ENCODE measurements at regions not wholly inside any gene's neighbourhood (a gene's known extent, or its start where the extent isn't known, plus 50 kb on each side); places are given as distances from the start of the nearest gene placed in this dataset.

DNA sequence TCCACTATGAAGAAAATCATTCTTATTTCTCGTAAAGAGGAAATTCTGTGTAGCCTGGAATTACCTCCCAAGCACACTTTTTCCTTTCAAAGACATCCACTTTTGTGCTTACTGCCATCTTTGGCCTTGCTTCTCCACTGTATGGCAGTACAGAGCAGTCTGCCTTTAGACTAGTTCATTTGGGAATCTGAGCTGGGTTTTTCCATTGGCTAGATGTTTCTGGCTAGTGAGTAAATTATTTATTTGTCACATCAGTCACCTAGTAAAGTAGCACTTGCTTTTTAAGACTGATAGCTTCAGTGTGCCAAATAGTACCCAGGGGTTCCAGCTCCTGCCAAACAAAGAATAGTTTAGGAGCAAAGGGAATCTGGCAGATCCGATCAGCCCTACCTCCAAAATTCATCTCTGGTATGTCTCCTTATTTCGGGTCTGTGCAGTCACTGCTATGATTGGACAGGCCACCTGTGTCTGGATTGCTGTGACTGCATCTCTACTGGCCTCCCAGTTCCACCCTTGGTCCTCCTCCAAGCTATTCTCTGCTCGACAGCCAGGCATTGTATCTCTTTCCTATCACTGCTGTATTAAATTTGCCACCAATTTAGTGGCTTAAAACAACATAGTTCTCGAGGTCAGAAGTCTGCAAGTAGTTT is 97.6 kb downstream of the NUDT12 start:
- Histone ChIP-seq H3K4me3 (no peak overlapping the region), H3K36me3 (no peaks in the 10 kb centered on the region), H3K27ac (no peak overlapping the region), H3K9ac (ENCODE audit: low read depth in 2 of 2, low read length in 2 of 2) (no peak overlapping the region), H3K9me3 (no peaks in the 10 kb centered on the region), H3K27me3 (no peaks in the 10 kb centered on the region), H3K4me1 (no peaks in the 10 kb centered on the region)
- DNase-seq = no peak
- TF ChIP-seq, protein P1, sequence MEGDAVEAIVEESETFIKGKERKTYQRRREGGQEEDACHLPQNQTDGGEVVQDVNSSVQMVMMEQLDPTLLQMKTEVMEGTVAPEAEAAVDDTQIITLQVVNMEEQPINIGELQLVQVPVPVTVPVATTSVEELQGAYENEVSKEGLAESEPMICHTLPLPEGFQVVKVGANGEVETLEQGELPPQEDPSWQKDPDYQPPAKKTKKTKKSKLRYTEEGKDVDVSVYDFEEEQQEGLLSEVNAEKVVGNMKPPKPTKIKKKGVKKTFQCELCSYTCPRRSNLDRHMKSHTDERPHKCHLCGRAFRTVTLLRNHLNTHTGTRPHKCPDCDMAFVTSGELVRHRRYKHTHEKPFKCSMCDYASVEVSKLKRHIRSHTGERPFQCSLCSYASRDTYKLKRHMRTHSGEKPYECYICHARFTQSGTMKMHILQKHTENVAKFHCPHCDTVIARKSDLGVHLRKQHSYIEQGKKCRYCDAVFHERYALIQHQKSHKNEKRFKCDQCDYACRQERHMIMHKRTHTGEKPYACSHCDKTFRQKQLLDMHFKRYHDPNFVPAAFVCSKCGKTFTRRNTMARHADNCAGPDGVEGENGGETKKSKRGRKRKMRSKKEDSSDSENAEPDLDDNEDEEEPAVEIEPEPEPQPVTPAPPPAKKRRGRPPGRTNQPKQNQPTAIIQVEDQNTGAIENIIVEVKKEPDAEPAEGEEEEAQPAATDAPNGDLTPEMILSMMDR (IDR thresholded peaks at IDR 0.05) = no peak
- intact Hi-C loops (cut with DNase I) = no loop called here

- TF ChIP-seq, protein P1 (IDR thresholded peaks at IDR 0.05) = no peak
Observed at GRCh38 chr5:103463261-103463660, 99.3 kb downstream of the NUDT12 start.

GRCh38 chr5:103461243-103461642 is 101.3 kb downstream of the NUDT12 start:
- TF ChIP-seq, protein P1 (IDR thresholded peaks at IDR 0.05) = no peak
- no peaks in the 10 kb centered on the region for H3K27me3 ChIP-seq
- DNase-seq = no peak
- intact Hi-C loops (cut with DNase I) = no loop called here
- no peaks in the 10 kb centered on the region for H3K9me3 ChIP-seq
- no peaks in the 10 kb centered on the region for H3K36me3 ChIP-seq
- H3K4me3 ChIP-seq = no peak overlapping the region
- no peak overlapping the region for H3K9ac ChIP-seq (ENCODE audit: low read depth in 2 of 2, low read length in 2 of 2)
- no peak overlapping the region for H3K27ac ChIP-seq
- no peaks in the 10 kb centered on the region for H3K4me1 ChIP-seq

More at GRCh38 chr5:103463261-103463660, 99.3 kb downstream of the NUDT12 start:
- Histone ChIP-seq H3K36me3 (no peaks in the 10 kb centered on the region), H3K4me3 (no peak overlapping the region), H3K4me1 (no peaks in the 10 kb centered on the region), H3K27me3 (no peaks in the 10 kb centered on the region), H3K9me3 (no peaks in the 10 kb centered on the region), H3K9ac (ENCODE audit: low read depth in 2 of 2, low read length in 2 of 2) (no peak overlapping the region), H3K27ac (no peak overlapping the region)
- intact Hi-C loops (cut with DNase I) = no loop called here
- no peak for DNase-seq

GRCh38 chr5:103458497-103459040 is 104.0 kb downstream of the NUDT12 start:
- H3K4me1 ChIP-seq = no peaks in the 10 kb centered on the region
- H3K27ac ChIP-seq = no peak overlapping the region
- TF ChIP-seq, protein P1 (IDR thresholded peaks at IDR 0.05) = no peak
- H3K27me3 ChIP-seq = no peaks in the 10 kb centered on the region
- no peaks in the 10 kb centered on the region for H3K9me3 ChIP-seq
- H3K36me3 ChIP-seq = no peaks in the 10 kb centered on the region
- H3K4me3 ChIP-seq = no peak overlapping the region
- no peak for DNase-seq
- intact Hi-C loops (cut with DNase I) = no loop called here
- H3K9ac ChIP-seq (ENCODE audit: low read depth in 2 of 2, low read length in 2 of 2) = no peak overlapping the region

- TF ChIP-seq, protein P1 (IDR thresholded peaks at IDR 0.05) = no peak
- Histone ChIP-seq H3K27ac (no peak overlapping the region), H3K9me3 (no peaks in the 10 kb centered on the region), H3K4me1 (no peaks in the 10 kb centered on the region), H3K9ac (ENCODE audit: low read depth in 2 of 2, low read length in 2 of 2) (no peak overlapping the region), H3K36me3 (no peaks in the 10 kb centered on the region), H3K4me3 (no peak overlapping the region), H3K27me3 (no peaks in the 10 kb centered on the region)
- intact Hi-C loops (cut with DNase I) = no loop called here
- no peak for DNase-seq
Observed at GRCh38 chr5:103456476-103456875, 106.1 kb downstream of the NUDT12 start.
